HT1080 (cell line): ENCODE measurements at regions not wholly inside any gene's neighbourhood (a gene's known extent, or its start where the extent isn't known, plus 50 kb on each side); places are given as distances from the start of the nearest gene placed in this dataset.

Experiments used
- DNase-seq: peaks from one replicate; pipeline ENCODE4 v3.0.0-alpha.2; 2015; ENCODE audit warnings: low read depth

- DNase-seq: no peak
These were observed 309.2 kb downstream of the HLX start for GRCh38 chr1:221188458-221188857.

- DNase-seq: no peak
These were observed 311.0 kb downstream of the HLX start for GRCh38 chr1:221190249-221190648.

- DNase-seq: no peak
These were observed 312.8 kb downstream of the HLX start for GRCh38 chr1:221192055-221192454.

- no peak for DNase-seq
These were observed 321.2 kb downstream of the HLX start for GRCh38 chr1:221200464-221200863.

- no peak for DNase-seq
These were observed 322.5 kb downstream of the HLX start for GRCh38 chr1:221201773-221202172.

- DNase-seq: peak; percentile 52
These were observed 324.2 kb downstream of the HLX start for GRCh38 chr1:221203224-221204054.

GRCh38 chr1:221204055-221204833, 325.0 kb downstream of the HLX start:
- no peak for DNase-seq

GRCh38 chr1:221206076-221206475, 326.8 kb downstream of the HLX start:
- no peak for DNase-seq

- DNase-seq: no peak
These were observed 333.7 kb downstream of the HLX start for GRCh38 chr1:221212926-221213325.

- no peak for DNase-seq
These were observed 337.8 kb downstream of the HLX start for GRCh38 chr1:221217029-221217428.

GRCh38 chr1:221223281-221223680, 344.0 kb downstream of the HLX start:
- DNase-seq: no peak

- no peak for DNase-seq
These were observed 348.2 kb downstream of the HLX start for GRCh38 chr1:221227460-221227859.

GRCh38 chr1:221227872-221228337, 348.7 kb downstream of the HLX start:
- no peak for DNase-seq

GRCh38 chr1:221228594-221228993, 349.4 kb downstream of the HLX start:
- DNase-seq: no peak

- DNase-seq: peak; percentile 21
These were observed 351.4 kb downstream of the HLX start for GRCh38 chr1:221230605-221231004.

- peak; percentile 44 for DNase-seq
These were observed 355.5 kb downstream of the HLX start for GRCh38 chr1:221234791-221235190.

GRCh38 chr1:221237587-221237986, 358.3 kb downstream of the HLX start:
- no peak for DNase-seq

- no peak for DNase-seq
These were observed 359.9 kb downstream of the HLX start for GRCh38 chr1:221239181-221239580.

- DNase-seq: no peak
These were observed 360.5 kb downstream of the HLX start for GRCh38 chr1:221239792-221240191.

- no peak for DNase-seq
These were observed 361.4 kb downstream of the HLX start for GRCh38 chr1:221240690-221241089.

GRCh38 chr1:221241157-221241556, 361.9 kb downstream of the HLX start:
- no peak for DNase-seq

- DNase-seq: no peak
These were observed 362.3 kb downstream of the HLX start for GRCh38 chr1:221241592-221241991.

GRCh38 chr1:221246067-221246466, 366.8 kb downstream of the HLX start:
- DNase-seq: no peak
